ENCODE measurements at regions not wholly inside any gene's neighbourhood (a gene's known extent, or its start where the extent isn't known, plus 50 kb on each side); places are given as distances from the start of the nearest gene placed in this dataset.

DNA sequence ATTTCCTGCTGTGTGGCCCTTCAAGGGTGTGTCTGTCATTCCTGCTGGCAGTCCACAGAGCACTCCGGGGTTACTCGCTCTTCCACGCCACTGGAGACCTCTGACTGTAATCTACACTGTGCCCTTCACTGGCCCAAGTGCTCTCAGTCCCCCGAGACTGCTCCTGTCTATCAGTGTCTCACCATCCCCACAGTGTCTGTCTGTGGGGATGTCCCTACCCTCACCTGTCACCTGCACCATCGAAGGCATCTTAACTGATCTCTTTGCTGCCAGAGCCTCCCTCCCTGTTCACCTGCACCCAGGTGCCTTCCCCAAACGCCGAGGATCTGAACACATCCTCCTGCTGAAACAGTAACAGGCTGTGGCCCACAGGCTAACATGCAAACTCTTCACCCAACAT lies 136.7 kb downstream of the MATN1 start:
- TF ChIP-seq, protein P1, sequence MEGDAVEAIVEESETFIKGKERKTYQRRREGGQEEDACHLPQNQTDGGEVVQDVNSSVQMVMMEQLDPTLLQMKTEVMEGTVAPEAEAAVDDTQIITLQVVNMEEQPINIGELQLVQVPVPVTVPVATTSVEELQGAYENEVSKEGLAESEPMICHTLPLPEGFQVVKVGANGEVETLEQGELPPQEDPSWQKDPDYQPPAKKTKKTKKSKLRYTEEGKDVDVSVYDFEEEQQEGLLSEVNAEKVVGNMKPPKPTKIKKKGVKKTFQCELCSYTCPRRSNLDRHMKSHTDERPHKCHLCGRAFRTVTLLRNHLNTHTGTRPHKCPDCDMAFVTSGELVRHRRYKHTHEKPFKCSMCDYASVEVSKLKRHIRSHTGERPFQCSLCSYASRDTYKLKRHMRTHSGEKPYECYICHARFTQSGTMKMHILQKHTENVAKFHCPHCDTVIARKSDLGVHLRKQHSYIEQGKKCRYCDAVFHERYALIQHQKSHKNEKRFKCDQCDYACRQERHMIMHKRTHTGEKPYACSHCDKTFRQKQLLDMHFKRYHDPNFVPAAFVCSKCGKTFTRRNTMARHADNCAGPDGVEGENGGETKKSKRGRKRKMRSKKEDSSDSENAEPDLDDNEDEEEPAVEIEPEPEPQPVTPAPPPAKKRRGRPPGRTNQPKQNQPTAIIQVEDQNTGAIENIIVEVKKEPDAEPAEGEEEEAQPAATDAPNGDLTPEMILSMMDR (IDR thresholded peaks at IDR 0.05): no peak
- TF ChIP-seq POLR2A (IDR thresholded peaks at IDR 0.05): no peak

Measured in thyroid gland (tissue), 4 donors.